ENCODE measurements at regions not wholly inside any gene's neighbourhood (a gene's known extent, or its start where the extent isn't known, plus 50 kb on each side); places are given as distances from the start of the nearest gene placed in this dataset.
"Not testable (repeated sequence)": the region's sequence is repeated elsewhere in the genome, so short reads cannot be mapped to it uniquely, and the experiment has no call there.

GRCh38 chr14:38669027-38669426 lies 413.1 kb upstream of the CLEC14A start:
- no peak for DNase-seq (ENCODE audit: low read depth, low spot score)
- Histone ChIP-seq H3K9me3 (ENCODE audit: control insufficient read depth, insufficient read depth, low read length) (no peaks in the 10 kb centered on the region), H3K4me3 (ENCODE audit: low read depth, low read length) (no peak overlapping the region), H3K27me3 (ENCODE audit: control insufficient read depth, insufficient read depth, low read length) (no peaks in the 10 kb centered on the region), H3K27ac (ENCODE audit: low read depth, low read length) (no peak overlapping the region)
- ChIA-PET POLR2A (no interaction called here), CTCF (no interaction called here)
- no peak for TF ChIP-seq CTCF (IDR thresholded peaks at IDR 0.05; ENCODE audit: low read depth, low read length)

GRCh38 chr14:38663382-38663781 lies 407.5 kb upstream of the CLEC14A start:
- Histone ChIP-seq H3K27ac (ENCODE audit: low read depth, low read length) (no peak overlapping the region), H3K27me3 (ENCODE audit: control insufficient read depth, insufficient read depth, low read length) (no peaks in the 10 kb centered on the region), H3K4me3 (ENCODE audit: low read depth, low read length) (no peak overlapping the region), H3K9me3 (ENCODE audit: control insufficient read depth, insufficient read depth, low read length) (no peaks in the 10 kb centered on the region)
- no peak for DNase-seq (ENCODE audit: low read depth, low spot score)
- CTCF ChIA-PET: interaction anchor here (0.6 kb wide), 1 partner anchor 329 kb away, joined by 4 read pairs; no protein-coding TSS in a partner anchor
- TF ChIP-seq CTCF (IDR thresholded peaks at IDR 0.05; ENCODE audit: low read depth, low read length): no peak
- POLR2A ChIA-PET: no interaction called here

DNA sequence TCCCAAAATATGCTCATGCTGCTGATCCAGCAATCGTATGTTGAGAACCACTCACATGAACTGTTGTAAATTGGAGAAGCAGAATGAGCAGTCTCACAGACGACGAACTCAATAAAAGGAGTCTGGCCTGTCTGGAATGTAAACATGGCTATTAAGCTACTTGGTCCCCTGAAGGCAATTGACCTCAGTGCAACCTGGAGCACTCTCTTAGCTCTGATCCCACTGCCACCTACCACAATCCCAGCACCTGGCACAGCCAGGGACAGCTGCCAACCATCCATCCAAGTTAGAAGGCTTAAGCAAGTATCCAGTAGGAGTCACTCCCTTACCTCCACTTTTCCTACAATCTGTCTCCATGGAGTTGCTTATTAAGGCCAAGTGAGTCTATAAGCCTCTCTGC lies 406.9 kb upstream of the CLEC14A start:
- no peaks in the 10 kb centered on the region for H3K9me3 ChIP-seq (ENCODE audit: control insufficient read depth, insufficient read depth, low read length)
- ChIA-PET POLR2A (no interaction called here), CTCF (no interaction called here)
- TF ChIP-seq CTCF (IDR thresholded peaks at IDR 0.05; ENCODE audit: low read depth, low read length): no peak
- H3K27ac ChIP-seq (ENCODE audit: low read depth, low read length): no peak overlapping the region
- H3K27me3 ChIP-seq (ENCODE audit: control insufficient read depth, insufficient read depth, low read length): no peaks in the 10 kb centered on the region
- no peak for DNase-seq (ENCODE audit: low read depth, low spot score)
- no peak overlapping the region for H3K4me3 ChIP-seq (ENCODE audit: low read depth, low read length)

GRCh38 chr14:38646391-38646790 lies 390.5 kb upstream of the CLEC14A start:
- H3K27ac ChIP-seq (ENCODE audit: low read depth, low read length): no peak overlapping the region
- no peaks in the 10 kb centered on the region for H3K9me3 ChIP-seq (ENCODE audit: control insufficient read depth, insufficient read depth, low read length)
- no peak for TF ChIP-seq CTCF (IDR thresholded peaks at IDR 0.05; ENCODE audit: low read depth, low read length)
- H3K27me3 ChIP-seq (ENCODE audit: control insufficient read depth, insufficient read depth, low read length): no peaks in the 10 kb centered on the region
- no peak for DNase-seq (ENCODE audit: low read depth, low spot score)
- no peak overlapping the region for H3K4me3 ChIP-seq (ENCODE audit: low read depth, low read length)
- CTCF ChIA-PET: interaction anchor here (0.6 kb wide), 1 partner anchor 449 kb away, joined by 4 read pairs; no protein-coding TSS in a partner anchor
- POLR2A ChIA-PET: no interaction called here

DNA sequence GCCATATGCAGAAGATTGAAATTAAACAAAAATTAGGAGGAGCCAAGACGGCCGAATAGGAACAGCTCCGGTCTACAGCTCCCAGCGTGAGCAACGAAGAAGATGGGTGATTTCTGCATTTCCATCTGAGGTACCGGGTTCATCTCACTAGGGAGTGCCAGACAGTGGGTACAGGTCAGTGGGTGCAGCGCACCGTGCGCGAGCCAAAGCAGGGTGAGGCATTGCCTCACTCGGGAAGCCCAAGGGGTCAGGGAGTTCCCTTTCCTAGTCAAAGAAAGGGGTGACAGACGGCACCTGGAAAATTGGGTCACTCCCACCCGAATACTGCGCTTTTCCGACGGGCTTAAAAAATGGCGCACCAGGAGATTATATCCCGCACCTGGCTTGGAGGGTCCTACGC lies 379.0 kb upstream of the CLEC14A start:
- CTCF ChIA-PET; POLR2A ChIA-PET; H3K4me3 ChIP-seq (ENCODE audit: low read depth, low read length); H3K27ac ChIP-seq (ENCODE audit: low read depth, low read length); H3K27me3 ChIP-seq (ENCODE audit: control insufficient read depth, insufficient read depth, low read length); DNase-seq (ENCODE audit: low read depth, low spot score); H3K9me3 ChIP-seq (ENCODE audit: control insufficient read depth, insufficient read depth, low read length): not testable (repeated sequence)

DNA sequence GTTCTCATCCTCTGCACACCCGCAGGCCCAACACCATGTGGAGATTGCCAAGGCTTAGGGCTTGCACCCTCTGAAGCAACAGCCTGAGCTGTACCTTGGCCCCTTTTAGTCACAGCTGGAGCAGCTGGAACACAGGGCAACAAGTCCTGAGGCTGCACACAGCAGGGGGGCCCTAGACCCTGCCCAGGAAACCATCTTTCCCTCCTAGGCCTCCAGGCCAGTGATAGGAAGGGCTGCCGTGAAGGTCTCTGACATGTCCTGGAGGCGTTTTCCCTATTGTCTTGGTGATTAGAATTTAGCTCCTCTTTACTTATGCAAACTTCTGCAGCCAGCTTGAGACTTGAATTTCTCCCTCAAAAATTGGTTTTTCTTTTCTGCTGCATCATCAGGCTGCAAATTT lies 373.5 kb upstream of the CLEC14A start:
- Histone ChIP-seq H3K27me3 (ENCODE audit: control insufficient read depth, insufficient read depth, low read length) (no peaks in the 10 kb centered on the region), H3K4me3 (ENCODE audit: low read depth, low read length) (no peak overlapping the region), H3K27ac (ENCODE audit: low read depth, low read length) (no peak overlapping the region), H3K9me3 (ENCODE audit: control insufficient read depth, insufficient read depth, low read length) (no peaks in the 10 kb centered on the region)
- ChIA-PET POLR2A (no interaction called here), CTCF (interaction anchor here (0.6 kb wide), 1 partner anchor 49 kb away, joined by 4 read pairs; no protein-coding TSS in a partner anchor)
- no peak for TF ChIP-seq CTCF (IDR thresholded peaks at IDR 0.05; ENCODE audit: low read depth, low read length)
- no peak for DNase-seq (ENCODE audit: low read depth, low spot score)
